Testis (tissue), 2 donors: ENCODE measurements at regions not wholly inside any gene's neighbourhood (a gene's known extent, or its start where the extent isn't known, plus 50 kb on each side); places are given as distances from the start of the nearest gene placed in this dataset.

Source experiments
- DNase-seq: peaks from one replicate; pipeline ENCODE4 v3.0.0-alpha.2; 2019
- H3K27ac ChIP-seq, 2 donors: fragments of 200-600 bp; sonication (generic); one replicate each; pipeline ENCODE4 v1.5.1; 2019
- H3K27me3 ChIP-seq: fragments of 200-600 bp; sonication (generic); one replicate; pipeline ENCODE4 v1.5.1; 2019
- H3K36me3 ChIP-seq: fragments of 200-600 bp; sonication (generic); one replicate; pipeline ENCODE4 v1.5.1; 2017; ENCODE audit warnings: low read depth; ENCODE audit errors: missing control alignments
- H3K4me1 ChIP-seq: fragments of 200-600 bp; sonication (generic); one replicate; pipeline ENCODE4 v1.5.1; 2019
- H3K4me3 ChIP-seq, 2 donors: fragments of 200-600 bp; sonication (generic); one replicate each; pipeline ENCODE4 v1.5.1; 2017 to 2019
- H3K9me3 ChIP-seq: fragments of 200-600 bp; sonication (generic); one replicate; pipeline ENCODE4 v1.5.1; 2017
- POLR2A ChIP-seq: fragments of 450-650 bp; IDR thresholded peaks from one replicate; pipeline ENCODE4 v1.6.1; 2017; ENCODE audit warnings: antibody characterized with exemption, mild to moderate bottlenecking, moderate library complexity
- WGBS, 2 donors: methylation state at CpG; one replicate each; pipeline ENCODE4 v1.1.5; 2018; 5-methylcytosine and 5-hydroxymethylcytosine counted together
- intact Hi-C: fragments of 100-400 bp; cut with DNase I; formaldehyde crosslinking; loops from one replicate; pipeline ENCODE4 v1.15.1; 2023; ENCODE audit warnings: low total_unique reads
- TF ChIP-seq, protein P1 (sequence below), 3 experiments: fragments of 450-650 bp in 2 of 3; fragments of 200-600 bp in 1 of 3; sonication (generic) in 1 of 3; IDR thresholded peaks; one replicate each; pipeline ENCODE4 v1.5.1; 2016 to 2019; ENCODE audit warnings: antibody characterized with exemption in 3 of 3, mild to moderate bottlenecking in 2 of 3, moderate library complexity in 1 of 3

DNA sequence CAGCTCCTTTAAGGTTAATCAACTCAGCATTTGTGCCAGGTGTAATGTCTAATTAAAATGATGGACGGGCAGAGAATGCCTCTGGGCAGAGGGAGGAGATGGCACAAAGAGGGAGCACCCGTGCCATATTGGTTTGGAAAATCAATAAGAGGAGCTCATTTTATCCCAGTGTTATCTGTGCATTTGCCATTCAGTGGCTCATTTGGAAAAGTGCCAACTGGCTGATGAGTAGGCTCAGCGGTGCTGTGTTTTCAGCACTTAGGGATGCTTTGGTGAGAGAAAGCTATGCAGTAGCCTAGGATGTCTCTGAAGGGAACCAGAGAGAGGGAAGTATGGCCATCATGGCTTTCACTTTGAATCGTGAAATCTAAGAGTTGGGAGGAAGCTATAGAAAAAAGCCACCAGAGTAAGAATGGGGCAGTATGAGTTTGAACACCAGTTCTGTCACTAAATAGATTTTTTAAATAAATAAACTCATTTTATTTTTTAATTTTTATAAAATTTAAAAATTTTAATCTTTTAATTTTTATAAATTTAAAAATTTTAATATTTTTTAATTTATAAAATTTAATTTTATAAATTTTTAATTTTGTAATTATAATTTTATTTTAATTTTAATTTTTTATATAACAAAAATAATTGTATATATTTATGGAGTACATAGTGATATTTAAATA, 472.8 kb downstream of the BRINP1 start:
- WGBS, 2 donors: 40 to 52% methylated on average over 4 of the region's 4 CpGs
- DNase-seq: no peak
- TF ChIP-seq, protein P1, sequence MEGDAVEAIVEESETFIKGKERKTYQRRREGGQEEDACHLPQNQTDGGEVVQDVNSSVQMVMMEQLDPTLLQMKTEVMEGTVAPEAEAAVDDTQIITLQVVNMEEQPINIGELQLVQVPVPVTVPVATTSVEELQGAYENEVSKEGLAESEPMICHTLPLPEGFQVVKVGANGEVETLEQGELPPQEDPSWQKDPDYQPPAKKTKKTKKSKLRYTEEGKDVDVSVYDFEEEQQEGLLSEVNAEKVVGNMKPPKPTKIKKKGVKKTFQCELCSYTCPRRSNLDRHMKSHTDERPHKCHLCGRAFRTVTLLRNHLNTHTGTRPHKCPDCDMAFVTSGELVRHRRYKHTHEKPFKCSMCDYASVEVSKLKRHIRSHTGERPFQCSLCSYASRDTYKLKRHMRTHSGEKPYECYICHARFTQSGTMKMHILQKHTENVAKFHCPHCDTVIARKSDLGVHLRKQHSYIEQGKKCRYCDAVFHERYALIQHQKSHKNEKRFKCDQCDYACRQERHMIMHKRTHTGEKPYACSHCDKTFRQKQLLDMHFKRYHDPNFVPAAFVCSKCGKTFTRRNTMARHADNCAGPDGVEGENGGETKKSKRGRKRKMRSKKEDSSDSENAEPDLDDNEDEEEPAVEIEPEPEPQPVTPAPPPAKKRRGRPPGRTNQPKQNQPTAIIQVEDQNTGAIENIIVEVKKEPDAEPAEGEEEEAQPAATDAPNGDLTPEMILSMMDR (IDR thresholded peaks at IDR 0.05): no peak
- no peak for TF ChIP-seq POLR2A
- Histone ChIP-seq H3K27ac (no peak overlapping the region), H3K4me1 (no peaks in the 10 kb centered on the region), H3K4me3 (no peak overlapping the region), H3K27me3 (no peaks in the 10 kb centered on the region), H3K36me3 (no peaks in the 10 kb centered on the region), H3K9me3 (no peaks in the 10 kb centered on the region)
- intact Hi-C loops: no loop called here

DNA sequence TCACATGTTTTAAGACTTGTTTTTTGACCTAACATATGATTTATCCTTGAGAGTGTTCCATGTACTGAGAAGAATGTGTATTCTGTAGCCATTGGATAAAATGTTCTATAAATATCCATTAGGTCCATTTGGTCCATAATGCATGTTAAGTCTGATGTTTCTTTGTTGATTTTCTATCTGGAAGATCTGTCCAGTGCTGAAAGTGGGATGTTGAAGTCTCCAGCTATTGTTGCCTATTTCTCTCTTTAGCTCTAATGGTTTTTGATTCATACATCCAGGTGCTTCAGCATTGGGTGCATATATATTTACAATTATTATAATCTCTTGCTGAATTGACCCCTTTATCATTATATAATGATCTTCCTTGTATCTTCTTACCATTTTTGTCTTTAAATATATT, 451.1 kb downstream of the BRINP1 start:
- no peak overlapping the region for H3K4me3 ChIP-seq
- no peaks in the 10 kb centered on the region for H3K9me3 ChIP-seq
- H3K4me1 ChIP-seq: no peaks in the 10 kb centered on the region
- H3K27ac ChIP-seq: no peak overlapping the region
- intact Hi-C loops: no loop called here
- H3K36me3 ChIP-seq: no peaks in the 10 kb centered on the region
- DNase-seq: no peak
- TF ChIP-seq, protein P1 (IDR thresholded peaks at IDR 0.05): no peak
- H3K27me3 ChIP-seq: no peaks in the 10 kb centered on the region

DNA sequence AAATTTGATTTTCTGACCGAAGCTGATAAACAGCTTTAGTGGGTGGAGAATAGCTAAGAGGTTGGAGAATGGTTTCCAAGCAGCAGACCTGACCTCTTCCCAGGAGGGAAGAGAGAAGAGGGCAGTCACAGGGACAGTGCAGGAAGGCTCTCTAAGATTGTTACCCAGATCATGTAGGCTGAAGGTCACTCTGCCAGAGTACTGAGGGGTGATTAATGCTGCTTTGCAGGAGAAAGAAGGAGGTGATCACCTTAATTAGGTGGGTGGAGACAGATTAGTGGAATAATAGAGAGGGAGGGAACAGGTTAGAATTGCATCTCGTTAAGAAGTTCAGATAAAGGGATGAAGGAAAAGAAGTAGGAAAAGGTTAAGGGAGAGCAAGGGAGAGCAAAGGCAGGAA, 440.5 kb downstream of the BRINP1 start:
- intact Hi-C loops: no loop called here
- Histone ChIP-seq H3K4me3 (no peak overlapping the region), H3K9me3 (no peaks in the 10 kb centered on the region), H3K36me3 (no peaks in the 10 kb centered on the region), H3K27me3 (no peaks in the 10 kb centered on the region), H3K27ac (no peak overlapping the region), H3K4me1 (no peaks in the 10 kb centered on the region)
- TF ChIP-seq, protein P1 (IDR thresholded peaks at IDR 0.05): no peak
- no peak for TF ChIP-seq POLR2A
- DNase-seq: no peak
- WGBS, 2 donors: 24 to 36% methylated on average over 2 of the region's 2 CpGs

DNA sequence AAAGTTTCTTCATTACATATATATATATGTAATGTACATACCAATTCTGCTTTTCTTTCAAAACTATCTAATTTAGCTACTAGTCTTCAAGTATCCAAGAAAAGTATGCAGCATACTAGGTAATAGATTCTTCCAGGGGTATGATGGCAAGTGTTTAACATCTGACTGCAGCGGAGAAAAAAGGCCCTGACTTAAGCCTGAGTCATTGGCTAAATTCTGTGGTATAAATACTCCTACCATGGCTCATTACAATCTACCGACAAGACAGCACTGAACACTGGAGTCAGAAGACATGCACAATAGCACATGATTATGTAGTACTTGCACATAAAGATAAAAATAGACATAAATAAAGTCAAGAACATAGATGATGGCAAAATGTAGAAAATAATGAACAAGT, 439.9 kb downstream of the BRINP1 start:
- Histone ChIP-seq H3K36me3 (no peaks in the 10 kb centered on the region), H3K4me3 (no peak overlapping the region), H3K27me3 (no peaks in the 10 kb centered on the region), H3K9me3 (no peaks in the 10 kb centered on the region), H3K4me1 (no peaks in the 10 kb centered on the region), H3K27ac (no peak overlapping the region)
- no peak for DNase-seq
- intact Hi-C loops: no loop called here
- TF ChIP-seq, protein P1 (IDR thresholded peaks at IDR 0.05): no peak
- TF ChIP-seq POLR2A: no peak
- 65 to 80% methylated on average over 2 of the region's 2 CpGs for WGBS, 2 donors

DNA sequence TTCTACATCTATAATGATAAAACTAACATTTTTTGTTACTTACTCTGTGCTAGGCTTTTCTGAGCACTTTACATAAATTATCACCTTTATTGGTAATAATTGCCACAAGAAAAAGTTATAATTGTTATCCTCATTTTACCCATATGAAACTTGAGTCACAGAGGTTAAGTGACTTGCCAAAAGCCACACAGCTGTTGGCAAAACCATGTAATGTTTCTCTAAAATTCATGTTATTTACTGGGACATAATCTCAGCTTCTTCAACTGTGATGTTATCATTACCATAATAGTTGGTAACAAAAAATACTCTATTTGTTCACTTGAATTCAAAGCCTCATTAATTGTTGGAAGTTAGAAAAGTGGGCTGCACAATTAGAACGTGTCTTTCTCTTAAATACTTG, 437.3 kb downstream of the BRINP1 start:
- H3K36me3 ChIP-seq: no peaks in the 10 kb centered on the region
- H3K27me3 ChIP-seq: no peaks in the 10 kb centered on the region
- DNase-seq: no peak
- WGBS, 2 donors: 71 to 75% methylated on average over 1 of the region's 1 CpG
- H3K9me3 ChIP-seq: no peaks in the 10 kb centered on the region
- H3K4me3 ChIP-seq: no peak overlapping the region
- intact Hi-C loops: no loop called here
- H3K27ac ChIP-seq: no peak overlapping the region
- H3K4me1 ChIP-seq: no peaks in the 10 kb centered on the region
- no peak for TF ChIP-seq POLR2A
- TF ChIP-seq, protein P1 (IDR thresholded peaks at IDR 0.05): no peak
